AG10803 (cell line): ENCODE measurements at regions not wholly inside any gene's neighbourhood (a gene's known extent, or its start where the extent isn't known, plus 50 kb on each side); places are given as distances from the start of the nearest gene placed in this dataset.

Experiments
- DNase-seq: peaks from one replicate; pipeline ENCODE4 v3.0.0; 2010; ENCODE audit warnings: low read depth
- H3K4me3 ChIP-seq: 2 replicates; pipeline ENCODE4 v1.5.1; 2011; ENCODE audit warnings: mild to moderate bottlenecking, low read length, control low read depth
- CTCF ChIP-seq: conservative IDR thresholded peaks from 2 replicates; pipeline ENCODE4 v1.5.1; 2011; ENCODE audit warnings: mild to moderate bottlenecking, low read length, control low read depth, inconsistent platforms

- DNase-seq, result peak; percentile 2
These were observed 336.7 kb upstream of the C16orf82 start for GRCh38 chr16:26729951-26730541.

GRCh38 chr16:26731729-26732128, 335.0 kb upstream of the C16orf82 start:
- H3K4me3 ChIP-seq, result no peak overlapping the region
- TF ChIP-seq CTCF, result no peak
- no peak for DNase-seq

More at GRCh38 chr16:26729951-26730541, 336.7 kb upstream of the C16orf82 start:
- no peak overlapping the region for H3K4me3 ChIP-seq
- no peak for TF ChIP-seq CTCF

- no peak for TF ChIP-seq CTCF
- H3K4me3 ChIP-seq, result no peak overlapping the region
- DNase-seq, result no peak
These were observed 333.0 kb upstream of the C16orf82 start for GRCh38 chr16:26733710-26734109.

GRCh38 chr16:26735521-26735920, 331.2 kb upstream of the C16orf82 start:
- H3K4me3 ChIP-seq, result no peak overlapping the region
- no peak for TF ChIP-seq CTCF
- no peak for DNase-seq

- H3K4me3 ChIP-seq, result no peak overlapping the region
- no peak for TF ChIP-seq CTCF
- no peak for DNase-seq
These were observed 330.6 kb upstream of the C16orf82 start for GRCh38 chr16:26736084-26736483.

- no peak overlapping the region for H3K4me3 ChIP-seq
- DNase-seq, result no peak
- TF ChIP-seq CTCF, result no peak
These were observed 326.0 kb upstream of the C16orf82 start for GRCh38 chr16:26740771-26741170.

GRCh38 chr16:26742040-26742439, 324.7 kb upstream of the C16orf82 start:
- no peak overlapping the region for H3K4me3 ChIP-seq
- no peak for DNase-seq
- TF ChIP-seq CTCF, result no peak
